Peyer's patch (tissue), 4 donors: ENCODE measurements at regions not wholly inside any gene's neighbourhood (a gene's known extent, or its start where the extent isn't known, plus 50 kb on each side); places are given as distances from the start of the nearest gene placed in this dataset.

Experiments used
- POLR2A ChIP-seq, 2 donors: fragments of 450-650 bp; IDR thresholded peaks; one replicate each; pipeline ENCODE4 v1.5.1; 2017; ENCODE audit warnings: antibody characterized with exemption in 2 of 2, mild to moderate bottlenecking in 2 of 2, moderate library complexity in 2 of 2
- TF ChIP-seq, protein P1 (sequence below), 6 experiments: fragments of 450-650 bp in 4 of 6; fragments of 200-600 bp in 2 of 6; sonication (generic) in 1 of 6; IDR thresholded peaks; one replicate each; pipeline ENCODE4 v1.5.1; 2017 to 2019; ENCODE audit warnings: antibody characterized with exemption in 6 of 6, mild to moderate bottlenecking in 3 of 6, moderate library complexity in 1 of 6

DNA sequence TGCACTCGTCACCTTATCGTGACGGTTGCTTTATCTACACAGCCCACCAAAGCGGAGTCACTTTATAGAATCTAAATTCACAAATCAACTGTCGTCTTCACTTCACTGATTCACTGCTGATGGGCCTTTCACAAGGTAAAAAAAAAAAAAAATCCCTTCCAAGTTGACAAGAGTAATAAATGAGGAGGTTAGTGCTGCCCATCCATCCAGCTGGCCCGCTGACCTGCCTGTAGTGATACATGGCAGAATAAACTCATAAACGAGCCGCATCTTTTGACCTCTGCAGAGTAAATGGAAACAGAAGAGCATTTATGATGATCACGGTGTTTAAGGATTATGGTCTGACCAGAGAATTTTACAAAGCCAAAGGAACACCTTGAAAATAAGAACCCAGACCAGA is 227.3 kb upstream of the IRX5 start:
- TF ChIP-seq, protein P1, sequence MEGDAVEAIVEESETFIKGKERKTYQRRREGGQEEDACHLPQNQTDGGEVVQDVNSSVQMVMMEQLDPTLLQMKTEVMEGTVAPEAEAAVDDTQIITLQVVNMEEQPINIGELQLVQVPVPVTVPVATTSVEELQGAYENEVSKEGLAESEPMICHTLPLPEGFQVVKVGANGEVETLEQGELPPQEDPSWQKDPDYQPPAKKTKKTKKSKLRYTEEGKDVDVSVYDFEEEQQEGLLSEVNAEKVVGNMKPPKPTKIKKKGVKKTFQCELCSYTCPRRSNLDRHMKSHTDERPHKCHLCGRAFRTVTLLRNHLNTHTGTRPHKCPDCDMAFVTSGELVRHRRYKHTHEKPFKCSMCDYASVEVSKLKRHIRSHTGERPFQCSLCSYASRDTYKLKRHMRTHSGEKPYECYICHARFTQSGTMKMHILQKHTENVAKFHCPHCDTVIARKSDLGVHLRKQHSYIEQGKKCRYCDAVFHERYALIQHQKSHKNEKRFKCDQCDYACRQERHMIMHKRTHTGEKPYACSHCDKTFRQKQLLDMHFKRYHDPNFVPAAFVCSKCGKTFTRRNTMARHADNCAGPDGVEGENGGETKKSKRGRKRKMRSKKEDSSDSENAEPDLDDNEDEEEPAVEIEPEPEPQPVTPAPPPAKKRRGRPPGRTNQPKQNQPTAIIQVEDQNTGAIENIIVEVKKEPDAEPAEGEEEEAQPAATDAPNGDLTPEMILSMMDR (IDR thresholded peaks at IDR 0.05) = no peak
- no peak for TF ChIP-seq POLR2A (IDR thresholded peaks at IDR 0.05)
